ENCODE measurements at regions not wholly inside any gene's neighbourhood (a gene's known extent, or its start where the extent isn't known, plus 50 kb on each side); places are given as distances from the start of the nearest gene placed in this dataset.

DNA sequence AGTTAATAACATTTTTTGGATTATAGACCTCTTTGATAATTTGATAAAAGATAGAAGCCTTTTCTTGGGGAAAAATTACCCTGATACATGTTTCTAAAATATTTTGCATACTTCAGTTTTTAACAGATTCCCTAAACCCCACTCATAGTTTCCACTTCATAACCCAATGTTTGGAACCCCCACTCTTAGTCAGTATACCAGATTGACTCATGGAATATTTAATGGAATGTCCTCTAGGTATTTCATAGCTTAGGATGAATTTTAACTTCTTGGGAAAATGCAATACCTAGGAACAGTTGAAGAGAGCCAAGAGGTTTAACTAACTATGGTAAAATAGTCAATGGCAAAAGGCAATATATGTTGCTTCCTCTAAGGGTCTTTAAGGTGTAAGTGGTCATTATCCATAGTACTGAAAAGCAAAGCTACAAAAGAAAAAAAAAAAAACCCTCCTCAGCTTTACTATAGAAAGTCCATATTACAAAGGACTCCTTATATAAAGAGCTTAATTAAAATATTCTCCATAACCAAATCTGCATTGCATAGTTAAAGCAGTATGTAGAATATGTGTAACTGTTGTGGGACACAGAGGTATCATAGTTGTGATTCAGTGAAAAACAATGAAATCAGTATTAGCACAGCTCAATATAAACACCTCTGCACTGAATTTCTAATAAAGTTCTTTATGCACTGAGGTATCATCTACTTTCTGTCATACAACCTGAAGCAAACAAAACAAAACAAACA is 159.9 kb downstream of the PCDH7 start:
- no peak for DNase-seq

- no peak for DNase-seq
Observed at GRCh38 chr4:30881985-30882384, 161.8 kb downstream of the PCDH7 start.

DNA sequence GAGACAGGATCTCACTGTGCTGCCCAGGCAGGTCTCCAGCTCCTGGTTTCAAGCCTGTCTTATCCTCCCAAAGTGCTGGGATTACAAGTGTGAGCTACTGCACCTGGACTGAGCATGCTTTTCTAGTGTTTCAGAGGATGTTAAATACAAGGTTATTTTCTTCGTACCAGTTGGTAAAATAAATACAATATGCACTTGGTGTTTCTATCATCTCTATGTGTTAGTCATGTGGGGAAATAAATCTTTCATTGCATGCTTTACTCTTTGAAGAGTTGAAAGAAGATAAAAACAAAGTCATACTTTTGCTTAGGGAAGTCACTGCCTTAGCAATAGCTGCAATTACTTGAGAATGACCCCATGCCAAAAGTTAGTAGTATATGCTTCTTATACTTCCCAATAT is 162.3 kb downstream of the PCDH7 start:
- no peak for DNase-seq

GRCh38 chr4:30882995-30883675 is 163.0 kb downstream of the PCDH7 start:
- no peak for DNase-seq

- DNase-seq, result no peak
Observed at GRCh38 chr4:30901461-30902451, 181.6 kb downstream of the PCDH7 start.

GRCh38 chr4:30903502-30904214 is 183.5 kb downstream of the PCDH7 start:
- no peak for DNase-seq

- no peak for DNase-seq
Observed at GRCh38 chr4:30904215-30904555, 184.0 kb downstream of the PCDH7 start.

GRCh38 chr4:30904588-30904987 is 184.4 kb downstream of the PCDH7 start:
- DNase-seq, result no peak

- DNase-seq, result no peak
Observed at GRCh38 chr4:30912098-30912714, 192.0 kb downstream of the PCDH7 start.

- no peak for DNase-seq
Observed at GRCh38 chr4:30916337-30917274, 196.4 kb downstream of the PCDH7 start.

GRCh38 chr4:30917946-30918345 is 197.8 kb downstream of the PCDH7 start:
- DNase-seq, result no peak

DNA sequence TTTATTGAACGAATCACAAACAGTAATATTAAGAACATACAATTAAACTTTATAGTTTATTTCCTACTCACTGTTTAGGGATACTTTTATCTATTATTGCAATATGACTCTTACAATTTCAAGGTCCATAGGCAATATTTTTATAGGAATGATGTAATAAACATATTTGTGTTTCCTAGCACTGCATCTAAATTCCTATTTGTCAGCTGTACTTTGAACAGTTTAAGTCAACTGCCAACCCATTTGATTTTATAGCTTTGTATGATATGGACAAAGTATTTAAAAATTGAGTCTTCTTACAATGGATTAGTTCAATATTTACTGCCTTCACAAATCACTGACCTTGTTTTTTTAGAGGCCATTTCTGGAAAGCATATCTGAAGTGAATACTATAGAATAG is 199.3 kb downstream of the PCDH7 start:
- no peak for DNase-seq

DNA sequence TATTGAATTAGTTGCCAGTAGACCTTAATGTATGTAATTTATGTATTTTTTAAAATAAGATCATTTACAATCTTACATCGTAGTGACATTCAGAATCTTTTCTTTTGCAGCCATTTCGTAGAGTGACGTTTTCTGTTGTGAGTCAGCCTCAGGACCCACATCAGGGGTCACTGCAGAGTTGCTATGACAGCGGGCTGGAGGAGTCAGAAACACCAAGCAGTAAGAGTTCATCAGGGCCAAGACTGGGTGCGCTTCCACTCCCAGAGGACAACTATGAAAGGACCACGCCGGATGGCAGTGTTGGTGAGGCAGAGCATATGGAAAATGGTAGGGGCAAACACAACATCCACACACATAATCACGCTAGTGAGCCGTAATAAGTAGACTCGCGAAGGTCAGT is 199.9 kb downstream of the PCDH7 start:
- no peak for DNase-seq

- no peak for DNase-seq
Observed at GRCh38 chr4:30922625-30923024, 202.5 kb downstream of the PCDH7 start.

DNA sequence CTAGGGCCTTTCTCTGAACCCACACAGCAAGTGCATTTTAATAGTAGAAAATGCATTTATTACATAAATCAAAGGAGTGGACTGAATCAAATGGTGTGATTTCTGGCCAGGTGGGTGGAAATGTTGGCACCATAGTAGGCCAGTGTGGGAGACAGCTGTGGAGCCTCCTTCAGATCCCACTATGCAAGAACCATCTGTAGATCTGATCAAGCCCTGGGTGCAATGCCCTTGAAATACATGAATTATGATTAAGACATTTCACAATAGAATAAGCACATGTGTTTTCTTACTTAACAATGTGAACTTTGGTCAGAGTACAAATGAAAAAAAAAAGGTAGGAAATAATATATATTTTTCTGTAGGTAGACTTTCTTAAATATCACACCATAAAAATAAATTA is 204.3 kb downstream of the PCDH7 start:
- no peak for DNase-seq

DNA sequence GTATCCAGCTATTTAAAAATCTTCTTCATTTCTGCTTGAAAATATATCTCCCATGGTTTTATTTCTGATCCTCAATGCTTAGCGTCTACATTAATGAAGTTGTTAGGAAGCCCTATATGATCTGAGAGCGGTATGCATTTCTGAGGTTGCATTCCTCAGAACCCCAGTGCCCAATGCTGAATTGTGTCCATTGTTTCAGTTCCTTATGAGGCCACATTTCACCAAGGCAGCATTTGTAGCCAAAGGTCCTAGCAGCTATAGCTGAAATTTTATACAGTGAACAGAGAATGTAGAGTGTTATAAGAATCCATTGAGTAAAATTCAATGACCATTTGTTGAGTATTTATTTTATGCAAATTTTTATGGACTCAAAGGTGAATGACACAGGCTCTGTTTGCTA is 209.5 kb downstream of the PCDH7 start:
- DNase-seq, result no peak

- DNase-seq, result no peak
Observed at GRCh38 chr4:30930276-30930675, 210.1 kb downstream of the PCDH7 start.

DNA sequence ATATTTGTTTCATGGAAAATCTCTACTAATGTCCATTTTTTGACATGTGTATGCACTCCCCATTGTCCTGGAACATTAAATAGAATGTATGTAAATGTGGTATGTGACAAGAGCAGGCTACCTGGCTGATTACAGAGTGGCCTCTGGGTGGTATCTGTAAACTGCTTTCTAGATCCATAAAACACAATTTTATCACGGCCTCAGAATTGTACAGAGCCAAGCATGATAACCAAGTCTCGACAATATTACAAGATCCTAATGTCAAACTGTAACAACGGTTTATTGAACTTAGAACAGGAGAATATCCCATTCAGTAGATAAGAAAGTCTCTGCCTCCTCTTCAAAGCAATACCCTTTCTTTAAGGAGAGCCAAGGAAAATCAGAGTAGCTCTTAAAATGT is 212.4 kb downstream of the PCDH7 start:
- no peak for DNase-seq

- DNase-seq, result no peak
Observed at GRCh38 chr4:30939069-30939468, 218.9 kb downstream of the PCDH7 start.

DNA sequence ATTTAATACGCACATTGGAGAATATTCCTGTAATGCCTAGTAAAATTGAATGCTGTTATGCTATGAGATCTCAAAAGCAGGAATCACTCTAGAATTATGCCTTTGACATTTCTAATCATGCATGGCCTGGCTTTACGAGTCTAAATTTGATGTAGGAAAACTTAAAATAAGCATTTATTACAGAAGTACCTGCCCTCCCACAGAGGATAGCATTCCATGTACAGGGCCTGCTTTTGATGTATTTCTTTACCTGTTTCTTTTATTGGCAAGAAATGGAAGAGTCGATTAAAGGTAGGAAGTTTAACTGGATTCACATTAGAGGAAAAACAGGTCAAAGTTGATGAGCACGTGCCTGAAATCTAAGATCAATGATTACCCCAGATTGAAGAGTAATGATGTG is 219.5 kb downstream of the PCDH7 start:
- DNase-seq, result no peak

- DNase-seq, result no peak
Observed at GRCh38 chr4:30941641-30942040, 221.5 kb downstream of the PCDH7 start.
